Nephron progenitor cell (in vitro differentiated cells): ENCODE measurements at regions not wholly inside any gene's neighbourhood (a gene's known extent, or its start where the extent isn't known, plus 50 kb on each side); places are given as distances from the start of the nearest gene placed in this dataset.
A peak's percentile ranks its signal among the peaks of the same experiment; 100 is the strongest.

Experiments
- DNase-seq: peaks from one replicate; pipeline ENCODE4 v3.0.0; 2021
- H3K27ac Mint-ChIP-seq: 2 replicates; pipeline ENCODE4 v1.8.0; 2021; ENCODE audit warnings: mild to moderate bottlenecking, moderate library complexity, mixed read lengths
- H3K27me3 Mint-ChIP-seq: 2 replicates; pipeline ENCODE4 v1.8.0; 2021; ENCODE audit warnings: mild to moderate bottlenecking, low read depth, mixed read lengths; ENCODE audit not compliant: poor library complexity
- H3K36me3 Mint-ChIP-seq: 2 replicates; pipeline ENCODE4 v1.8.0; 2021; ENCODE audit warnings: low read depth, mixed read lengths
- H3K4me1 Mint-ChIP-seq: 2 replicates; pipeline ENCODE4 v1.8.0; 2021; ENCODE audit warnings: mixed read lengths
- H3K4me3 Mint-ChIP-seq: 2 replicates; pipeline ENCODE4 v1.8.0; 2021; ENCODE audit warnings: mild to moderate bottlenecking, moderate library complexity, mixed read lengths
- H3K9me3 Mint-ChIP-seq: 2 replicates; pipeline ENCODE4 v1.8.0; 2021; ENCODE audit warnings: mild to moderate bottlenecking, moderate library complexity, mixed read lengths
- TF ChIP-seq, protein P1 (sequence below): fragments of 200-600 bp; sonication (generic); IDR thresholded peaks from 2 replicates; pipeline ENCODE4 v1.5.0; 2021; ENCODE audit warnings: antibody characterized with exemption

DNA sequence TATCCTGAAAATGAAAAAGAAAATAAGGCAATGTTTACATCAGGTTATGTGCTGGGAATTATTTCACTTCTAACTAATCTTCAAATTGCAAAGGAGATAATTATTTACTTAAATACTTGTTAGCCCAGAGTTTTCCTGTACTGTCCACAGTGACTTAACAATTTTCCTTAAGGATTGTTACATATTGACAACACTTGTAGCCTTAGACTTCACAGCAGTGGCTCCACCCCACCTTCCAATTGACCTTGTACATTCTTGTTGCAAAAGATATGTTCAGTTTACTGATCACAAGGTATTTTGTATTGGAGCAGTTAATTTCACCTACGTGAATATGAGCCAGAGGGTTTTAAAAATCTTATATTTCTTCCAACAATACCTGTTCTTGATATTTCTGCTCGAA lies 376.9 kb downstream of the CNTN6 start:
- no peaks in the 10 kb centered on the region for H3K27me3 Mint-ChIP-seq
- TF ChIP-seq, protein P1, sequence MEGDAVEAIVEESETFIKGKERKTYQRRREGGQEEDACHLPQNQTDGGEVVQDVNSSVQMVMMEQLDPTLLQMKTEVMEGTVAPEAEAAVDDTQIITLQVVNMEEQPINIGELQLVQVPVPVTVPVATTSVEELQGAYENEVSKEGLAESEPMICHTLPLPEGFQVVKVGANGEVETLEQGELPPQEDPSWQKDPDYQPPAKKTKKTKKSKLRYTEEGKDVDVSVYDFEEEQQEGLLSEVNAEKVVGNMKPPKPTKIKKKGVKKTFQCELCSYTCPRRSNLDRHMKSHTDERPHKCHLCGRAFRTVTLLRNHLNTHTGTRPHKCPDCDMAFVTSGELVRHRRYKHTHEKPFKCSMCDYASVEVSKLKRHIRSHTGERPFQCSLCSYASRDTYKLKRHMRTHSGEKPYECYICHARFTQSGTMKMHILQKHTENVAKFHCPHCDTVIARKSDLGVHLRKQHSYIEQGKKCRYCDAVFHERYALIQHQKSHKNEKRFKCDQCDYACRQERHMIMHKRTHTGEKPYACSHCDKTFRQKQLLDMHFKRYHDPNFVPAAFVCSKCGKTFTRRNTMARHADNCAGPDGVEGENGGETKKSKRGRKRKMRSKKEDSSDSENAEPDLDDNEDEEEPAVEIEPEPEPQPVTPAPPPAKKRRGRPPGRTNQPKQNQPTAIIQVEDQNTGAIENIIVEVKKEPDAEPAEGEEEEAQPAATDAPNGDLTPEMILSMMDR: no peak
- no peaks in the 10 kb centered on the region for H3K9me3 Mint-ChIP-seq
- H3K36me3 Mint-ChIP-seq: no peaks in the 10 kb centered on the region
- H3K27ac Mint-ChIP-seq: no peak overlapping the region
- DNase-seq: no peak
- no peak overlapping the region for H3K4me3 Mint-ChIP-seq
- peaks cover 5% of the 10 kb centered on the region for H3K4me1 Mint-ChIP-seq

GRCh38 chr3:1477669-1478068 lies 384.8 kb downstream of the CNTN6 start:
- Mint-ChIP-seq H3K27me3 (no peaks in the 10 kb centered on the region), H3K9me3 (peaks cover 12% of the 10 kb centered on the region), H3K36me3 (no peaks in the 10 kb centered on the region), H3K27ac (no peak overlapping the region), H3K4me1 (peaks cover 9% of the 10 kb centered on the region), H3K4me3 (no peak overlapping the region)
- TF ChIP-seq, protein P1: no peak
- no peak for DNase-seq

GRCh38 chr3:1495466-1495865 lies 402.6 kb downstream of the CNTN6 start:
- no peaks in the 10 kb centered on the region for H3K27me3 Mint-ChIP-seq
- H3K9me3 Mint-ChIP-seq: no peaks in the 10 kb centered on the region
- peaks cover 7% of the 10 kb centered on the region for H3K4me1 Mint-ChIP-seq
- no peaks in the 10 kb centered on the region for H3K36me3 Mint-ChIP-seq
- no peak overlapping the region for H3K27ac Mint-ChIP-seq
- no peak overlapping the region for H3K4me3 Mint-ChIP-seq
- DNase-seq: no peak
- TF ChIP-seq, protein P1: no peak

GRCh38 chr3:1499694-1500093 lies 406.9 kb downstream of the CNTN6 start:
- H3K36me3 Mint-ChIP-seq: no peaks in the 10 kb centered on the region
- H3K27me3 Mint-ChIP-seq: peaks cover 3% of the 10 kb centered on the region
- H3K4me3 Mint-ChIP-seq: no peak overlapping the region
- no peak overlapping the region for H3K27ac Mint-ChIP-seq
- H3K9me3 Mint-ChIP-seq: no peaks in the 10 kb centered on the region
- TF ChIP-seq, protein P1: no peak
- DNase-seq: no peak
- peaks cover 22% of the 10 kb centered on the region for H3K4me1 Mint-ChIP-seq

- Mint-ChIP-seq H3K27me3 (peaks cover 3% of the 10 kb centered on the region), H3K36me3 (no peaks in the 10 kb centered on the region), H3K27ac (peak overlapping the region; percentile 55), H3K9me3 (no peaks in the 10 kb centered on the region), H3K4me1 (peaks cover 22% of the 10 kb centered on the region), H3K4me3 (no peak overlapping the region)
- TF ChIP-seq, protein P1: no peak
- no peak for DNase-seq
Observed at GRCh38 chr3:1501406-1502115, 408.7 kb downstream of the CNTN6 start.

- no peaks in the 10 kb centered on the region for H3K9me3 Mint-ChIP-seq
- H3K4me3 Mint-ChIP-seq: no peak overlapping the region
- H3K4me1 Mint-ChIP-seq: peaks cover 16% of the 10 kb centered on the region
- no peak for DNase-seq
- TF ChIP-seq, protein P1: no peak
- H3K27me3 Mint-ChIP-seq: peaks cover 3% of the 10 kb centered on the region
- no peaks in the 10 kb centered on the region for H3K36me3 Mint-ChIP-seq
- no peak overlapping the region for H3K27ac Mint-ChIP-seq
Observed at GRCh38 chr3:1506090-1506489, 413.3 kb downstream of the CNTN6 start.
